RWPE2 (cell line): ENCODE measurements at regions not wholly inside any gene's neighbourhood (a gene's known extent, or its start where the extent isn't known, plus 50 kb on each side); places are given as distances from the start of the nearest gene placed in this dataset.

Experiments used
- ATAC-seq: fragments of 200-7000 bp; cut with Tn5 transposase; 3 replicates; pipeline ENCODE4 v1.9.1; 2021; ENCODE audit warnings: low read depth
- DNase-seq: peaks from one replicate; pipeline ENCODE4 v3.0.0-alpha.2; 2020; ENCODE audit warnings: low spot score
- H3K27ac ChIP-seq: fragments of 450-650 bp; 2 replicates; pipeline ENCODE4 v1.5.1; 2017; ENCODE audit warnings: mild to moderate bottlenecking; ENCODE audit not compliant: poor library complexity, severe bottlenecking
- H3K27me3 ChIP-seq: fragments of 250-450 bp; sonication (Bioruptor Pico); 2 replicates; pipeline ENCODE4 v1.5.1; 2021; ENCODE audit warnings: mild to moderate bottlenecking, moderate library complexity; ENCODE audit not compliant: insufficient read depth, poor library complexity, severe bottlenecking
- H3K36me3 ChIP-seq: fragments of 250-450 bp; sonication (Bioruptor Pico); 2 replicates; pipeline ENCODE4 v1.5.1; 2020; ENCODE audit warnings: low read depth, mild to moderate bottlenecking, moderate library complexity
- H3K4me1 ChIP-seq: fragments of 250-450 bp; sonication (Bioruptor Pico); 2 replicates; pipeline ENCODE4 v1.5.1; 2021; ENCODE audit warnings: mild to moderate bottlenecking, moderate library complexity; ENCODE audit not compliant: insufficient read depth, poor library complexity, severe bottlenecking
- H3K4me3 ChIP-seq: fragments of 250-450 bp; sonication (Bioruptor Pico); 2 replicates; pipeline ENCODE4 v1.5.1; 2021; ENCODE audit warnings: mild to moderate bottlenecking, moderate library complexity; ENCODE audit not compliant: severe bottlenecking
- H3K9me3 ChIP-seq: fragments of 250-450 bp; sonication (Bioruptor Pico); 2 replicates; pipeline ENCODE4 v1.5.1; 2021; ENCODE audit warnings: mild to moderate bottlenecking, moderate library complexity; ENCODE audit not compliant: severe bottlenecking
- CTCF ChIP-seq: fragments of 450-650 bp; IDR thresholded peaks from one replicate; pipeline ENCODE4 v1.5.1; 2017; ENCODE audit warnings: mild to moderate bottlenecking, moderate library complexity; ENCODE audit not compliant: poor library complexity, severe bottlenecking

DNA sequence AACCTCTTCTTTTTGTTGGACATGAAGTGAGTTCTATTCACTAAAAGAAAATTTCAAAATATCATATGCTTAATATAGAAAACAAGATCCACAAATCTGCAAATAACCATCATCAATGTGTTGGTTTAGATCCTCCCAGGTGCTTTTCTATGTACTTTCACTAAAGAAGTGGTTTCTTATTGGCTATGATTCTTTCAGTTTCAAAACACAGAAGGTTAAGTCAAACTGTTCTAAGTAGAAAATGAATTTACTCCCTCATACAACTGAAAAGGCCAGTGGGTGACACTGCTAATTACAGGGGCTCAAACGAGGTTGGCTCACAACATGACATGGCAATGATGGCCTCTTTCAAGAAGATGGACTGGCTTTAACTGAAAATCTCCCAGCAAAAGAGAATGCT, 111.7 kb downstream of the GALR1 start:
- no peak for ATAC-seq
- Histone ChIP-seq H3K4me1 (no peaks in the 10 kb centered on the region), H3K4me3 (no peak overlapping the region), H3K36me3 (no peaks in the 10 kb centered on the region), H3K27ac (no peak overlapping the region), H3K9me3 (no peaks in the 10 kb centered on the region), H3K27me3 (peaks cover 5% of the 10 kb centered on the region)
- no peak for DNase-seq
- TF ChIP-seq CTCF, result no peak

GRCh38 chr18:77365667-77366066, 116.0 kb downstream of the GALR1 start:
- no peak for TF ChIP-seq CTCF
- no peaks in the 10 kb centered on the region for H3K4me1 ChIP-seq
- H3K27me3 ChIP-seq, result peaks cover 19% of the 10 kb centered on the region
- no peaks in the 10 kb centered on the region for H3K36me3 ChIP-seq
- no peaks in the 10 kb centered on the region for H3K9me3 ChIP-seq
- DNase-seq (no peak), ATAC-seq (no peak)
- H3K4me3 ChIP-seq, result no peak overlapping the region
- no peak overlapping the region for H3K27ac ChIP-seq

- H3K27ac ChIP-seq, result no peak overlapping the region
Observed at GRCh38 chr18:77366067-77366719, 116.5 kb downstream of the GALR1 start.

DNA sequence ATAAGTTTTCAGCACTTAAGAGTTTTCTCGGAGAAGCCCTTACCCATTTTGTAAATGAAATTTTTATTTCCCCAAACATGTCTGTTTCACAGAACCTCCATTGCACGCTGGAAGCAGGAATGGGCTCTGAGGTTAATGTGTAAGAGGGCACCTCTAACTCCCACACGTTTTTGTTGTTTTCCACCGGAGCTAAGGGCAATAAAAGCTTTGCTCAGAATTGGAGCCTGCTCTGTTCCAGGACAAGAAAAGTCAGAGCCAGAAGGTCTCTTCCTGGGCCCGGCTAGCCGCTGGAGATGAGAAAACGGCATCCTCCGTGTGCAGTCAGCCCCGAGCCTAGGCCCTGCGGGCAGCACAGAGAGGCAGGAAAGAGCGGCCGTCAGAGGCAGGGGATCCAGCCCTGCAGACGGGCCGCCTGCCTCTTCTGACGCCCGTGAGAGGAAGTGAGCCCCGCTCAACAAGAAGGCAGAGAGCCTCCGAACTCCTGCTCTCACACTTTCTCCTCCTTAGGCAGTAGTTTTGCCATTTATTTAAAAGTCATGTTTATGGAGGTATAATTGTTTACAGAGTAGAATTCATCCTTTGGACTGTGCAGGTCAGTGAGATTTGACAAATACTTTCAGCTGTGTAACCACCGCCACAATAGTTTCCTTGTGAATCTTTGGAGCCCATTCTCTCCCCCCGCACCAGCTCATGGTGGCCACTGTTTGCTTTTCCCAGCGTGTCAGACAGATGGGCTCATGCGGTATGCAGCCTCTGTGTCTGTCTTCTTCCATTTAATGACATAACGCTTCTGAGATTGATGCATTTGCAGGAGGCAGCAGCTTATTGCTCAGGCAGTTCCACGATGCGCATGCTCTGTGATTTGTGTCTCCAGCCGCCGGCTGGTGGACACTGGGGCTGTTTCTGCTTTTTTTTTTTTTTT, 117.3 kb downstream of the GALR1 start:
- Histone ChIP-seq H3K9me3 (no peaks in the 10 kb centered on the region), H3K4me3 (no peak overlapping the region), H3K27ac (no peak overlapping the region), H3K4me1 (no peaks in the 10 kb centered on the region), H3K27me3 (peaks cover 19% of the 10 kb centered on the region), H3K36me3 (no peaks in the 10 kb centered on the region)
- ATAC-seq, result peak; percentile 38; the same call in 1 of the 3 replicates
- no peak for TF ChIP-seq CTCF
- no peak for DNase-seq

More at GRCh38 chr18:77366067-77366719, 116.5 kb downstream of the GALR1 start:
- no peaks in the 10 kb centered on the region for H3K9me3 ChIP-seq
- TF ChIP-seq CTCF, result no peak
- ATAC-seq (no peak), DNase-seq (no peak)
- no peak overlapping the region for H3K4me3 ChIP-seq
- no peaks in the 10 kb centered on the region for H3K36me3 ChIP-seq
- no peaks in the 10 kb centered on the region for H3K4me1 ChIP-seq
- peaks cover 19% of the 10 kb centered on the region for H3K27me3 ChIP-seq
